Fibroblast of lung (primary cell): ENCODE measurements at regions not wholly inside any gene's neighbourhood (a gene's known extent, or its start where the extent isn't known, plus 50 kb on each side); places are given as distances from the start of the nearest gene placed in this dataset.

Experiments used
- DNase-seq, 2 donors: peaks; one replicate each; pipeline versions ENCODE4 v3.0.0 to v3.0.0-alpha.2; 2010; ENCODE audit warnings: low read depth in 2 of 2
- H2AFZ ChIP-seq: 2 replicates; pipeline ENCODE4 v1.5.1; 2012; ENCODE audit warnings: low read length, control low read depth, inconsistent platforms
- H3K27ac ChIP-seq: 2 replicates; pipeline ENCODE4 v1.5.1; 2011; ENCODE audit warnings: low read length, control low read depth; ENCODE audit not compliant: insufficient read depth
- H3K27me3 ChIP-seq: 2 replicates; pipeline ENCODE4 v1.5.1; 2011; ENCODE audit warnings: mild to moderate bottlenecking, low read length; ENCODE audit not compliant: control insufficient read depth, insufficient read depth
- H3K36me3 ChIP-seq: 2 replicates; pipeline ENCODE4 v1.5.1; 2011; ENCODE audit warnings: low read length; ENCODE audit not compliant: control insufficient read depth, insufficient read depth
- H3K4me1 ChIP-seq: 2 replicates; pipeline ENCODE4 v1.5.1; 2011; ENCODE audit warnings: low read length; ENCODE audit not compliant: control insufficient read depth, insufficient read depth; ENCODE audit errors: extremely low read depth
- H3K4me2 ChIP-seq: 2 replicates; pipeline ENCODE4 v1.5.1; 2011; ENCODE audit warnings: low read length, control low read depth; ENCODE audit not compliant: insufficient read depth; ENCODE audit errors: extremely low read depth
- H3K4me3 ChIP-seq, 4 experiments: fragments of 200-600 bp in 1 of 4; sonication (generic) in 1 of 4; replicated peaks in 1 of 4; 2 replicates each; pipeline ENCODE4 v1.5.1; 2011 to 2016; ENCODE audit warnings: low read length in 4 of 4, low read depth in 3 of 4, mild to moderate bottlenecking in 3 of 4, control low read depth in 2 of 4, inconsistent platforms in 1 of 4, mixed read lengths in 1 of 4; ENCODE audit not compliant: insufficient read depth in 1 of 4; ENCODE audit errors: control extremely low read depth in 1 of 4
- H3K79me2 ChIP-seq: 2 replicates; pipeline ENCODE4 v1.5.1; 2012; ENCODE audit warnings: mild to moderate bottlenecking, low read length, inconsistent platforms; ENCODE audit not compliant: control insufficient read depth, insufficient read depth
- H3K9ac ChIP-seq: 2 replicates; pipeline ENCODE4 v1.5.1; 2011; ENCODE audit warnings: mild to moderate bottlenecking, low read length, control low read depth; ENCODE audit not compliant: insufficient read depth
- H3K9me3 ChIP-seq: 2 replicates; pipeline ENCODE4 v1.5.1; 2012; ENCODE audit warnings: low read depth, low read length; ENCODE audit not compliant: control insufficient read depth, insufficient read depth
- H4K20me1 ChIP-seq: 2 replicates; pipeline ENCODE4 v1.5.1; 2011; ENCODE audit warnings: low read length; ENCODE audit not compliant: control insufficient read depth, insufficient read depth; ENCODE audit errors: extremely low read depth
- EZH2 ChIP-seq: IDR thresholded peaks from 2 replicates; pipeline ENCODE4 v1.5.1; 2012; ENCODE audit warnings: low read length, control low read depth, mild to moderate bottlenecking; ENCODE audit errors: missing control alignments
- TF ChIP-seq, protein P1 (sequence below), 2 donors: IDR thresholded peaks in 1 of 2; conservative IDR thresholded peaks in 1 of 2; 1 replicate in 1 of 2; 2 replicates in 1 of 2; pipeline ENCODE4 v1.5.1; 2011 to 2012; ENCODE audit warnings: low read length in 2 of 2, control low read depth in 1 of 2, inconsistent platforms in 1 of 2, low read depth in 1 of 2, mild to moderate bottlenecking in 1 of 2

DNA sequence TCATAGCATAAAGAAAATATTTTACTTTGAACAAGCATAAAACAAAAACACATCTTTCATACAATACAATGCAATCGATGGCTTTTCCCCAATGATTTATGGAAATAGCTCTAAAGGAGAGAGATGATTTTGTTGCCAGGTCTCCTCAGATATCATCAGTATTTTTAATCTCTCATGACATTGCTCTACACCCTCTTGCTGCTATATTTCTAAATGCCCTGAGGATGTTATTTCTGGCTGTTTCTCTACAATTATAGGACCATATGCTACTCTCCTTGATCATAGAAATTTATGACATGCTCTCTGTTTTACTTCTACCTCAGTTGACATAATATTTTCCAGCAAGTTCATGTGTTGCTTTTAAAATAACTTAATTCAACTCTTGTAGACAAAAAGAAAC, 654.9 kb upstream of the GBE1 start:
- Histone ChIP-seq H2AFZ (no peak overlapping the region), H3K36me3 (no peaks in the 10 kb centered on the region), H3K4me1 (no peaks in the 10 kb centered on the region), H3K9me3 (no peaks in the 10 kb centered on the region), H3K4me2 (no peak overlapping the region), H3K27me3 (no peaks in the 10 kb centered on the region), H3K79me2 (no peaks in the 10 kb centered on the region), H3K27ac (no peak overlapping the region), H3K4me3 (no peak overlapping the region), H4K20me1 (no peaks in the 10 kb centered on the region), H3K9ac (no peak overlapping the region)
- TF ChIP-seq, protein P1, sequence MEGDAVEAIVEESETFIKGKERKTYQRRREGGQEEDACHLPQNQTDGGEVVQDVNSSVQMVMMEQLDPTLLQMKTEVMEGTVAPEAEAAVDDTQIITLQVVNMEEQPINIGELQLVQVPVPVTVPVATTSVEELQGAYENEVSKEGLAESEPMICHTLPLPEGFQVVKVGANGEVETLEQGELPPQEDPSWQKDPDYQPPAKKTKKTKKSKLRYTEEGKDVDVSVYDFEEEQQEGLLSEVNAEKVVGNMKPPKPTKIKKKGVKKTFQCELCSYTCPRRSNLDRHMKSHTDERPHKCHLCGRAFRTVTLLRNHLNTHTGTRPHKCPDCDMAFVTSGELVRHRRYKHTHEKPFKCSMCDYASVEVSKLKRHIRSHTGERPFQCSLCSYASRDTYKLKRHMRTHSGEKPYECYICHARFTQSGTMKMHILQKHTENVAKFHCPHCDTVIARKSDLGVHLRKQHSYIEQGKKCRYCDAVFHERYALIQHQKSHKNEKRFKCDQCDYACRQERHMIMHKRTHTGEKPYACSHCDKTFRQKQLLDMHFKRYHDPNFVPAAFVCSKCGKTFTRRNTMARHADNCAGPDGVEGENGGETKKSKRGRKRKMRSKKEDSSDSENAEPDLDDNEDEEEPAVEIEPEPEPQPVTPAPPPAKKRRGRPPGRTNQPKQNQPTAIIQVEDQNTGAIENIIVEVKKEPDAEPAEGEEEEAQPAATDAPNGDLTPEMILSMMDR (conservative IDR thresholded peaks at IDR 0.05 in 1 of 2, IDR thresholded peaks at IDR 0.05 in 1 of 2; ENCODE audit: low read depth in 1 of 2, low read length in 2 of 2): no peak
- TF ChIP-seq EZH2: no peak
- no peak for DNase-seq

DNA sequence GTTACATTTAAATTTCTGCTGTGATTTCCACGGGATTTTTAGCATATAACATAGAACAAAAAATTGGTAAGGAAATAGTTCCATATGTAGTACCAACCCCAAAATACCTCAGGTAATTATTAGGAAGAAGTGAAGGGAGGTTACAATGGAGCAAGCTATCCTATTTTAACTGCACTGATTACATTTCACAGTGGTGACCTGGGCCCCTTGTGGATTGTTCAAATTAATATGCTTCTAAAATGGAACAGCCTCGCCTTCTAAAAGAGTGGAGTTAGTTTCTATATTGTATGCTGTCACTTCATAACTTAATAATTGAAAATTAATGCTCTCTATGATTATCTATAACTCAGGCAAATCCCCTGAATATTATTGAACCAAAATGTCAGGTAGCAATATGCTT, 651.7 kb upstream of the GBE1 start:
- H2AFZ ChIP-seq: no peak overlapping the region
- no peak for DNase-seq
- no peaks in the 10 kb centered on the region for H3K36me3 ChIP-seq
- no peaks in the 10 kb centered on the region for H3K4me1 ChIP-seq
- H3K4me2 ChIP-seq: no peak overlapping the region
- H3K4me3 ChIP-seq: no peak overlapping the region
- H3K27ac ChIP-seq: no peak overlapping the region
- H4K20me1 ChIP-seq: no peaks in the 10 kb centered on the region
- no peak overlapping the region for H3K9ac ChIP-seq
- no peaks in the 10 kb centered on the region for H3K27me3 ChIP-seq
- H3K79me2 ChIP-seq: no peaks in the 10 kb centered on the region
- no peak for TF ChIP-seq EZH2
- TF ChIP-seq, protein P1 (conservative IDR thresholded peaks at IDR 0.05 in 1 of 2, IDR thresholded peaks at IDR 0.05 in 1 of 2; ENCODE audit: low read depth in 1 of 2, low read length in 2 of 2): no peak
- no peaks in the 10 kb centered on the region for H3K9me3 ChIP-seq

DNA sequence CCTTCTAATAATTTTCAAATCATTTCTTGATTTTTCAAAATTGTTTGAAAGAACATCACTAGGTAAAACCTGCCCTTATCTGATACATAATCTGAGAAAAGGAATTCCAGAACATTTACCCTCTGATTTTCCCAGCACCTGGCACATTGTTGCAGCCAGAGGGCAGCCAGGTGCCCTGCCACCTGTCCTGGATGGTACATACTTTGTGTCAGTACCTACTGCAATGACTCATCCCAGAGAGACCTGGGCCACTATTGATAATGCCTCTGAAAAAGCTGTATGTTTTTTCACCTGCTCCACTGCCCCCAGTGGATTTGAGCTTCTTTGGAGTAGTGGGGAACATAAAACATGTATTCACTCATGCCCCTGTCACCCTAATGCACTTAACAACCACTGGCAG, 648.9 kb upstream of the GBE1 start:
- H3K27ac ChIP-seq: no peak overlapping the region
- H3K36me3 ChIP-seq: no peaks in the 10 kb centered on the region
- no peak for TF ChIP-seq EZH2
- TF ChIP-seq, protein P1 (conservative IDR thresholded peaks at IDR 0.05 in 1 of 2, IDR thresholded peaks at IDR 0.05 in 1 of 2; ENCODE audit: low read depth in 1 of 2, low read length in 2 of 2): no peak
- H3K4me3 ChIP-seq: no peak overlapping the region
- DNase-seq: no peak
- H3K79me2 ChIP-seq: no peaks in the 10 kb centered on the region
- no peaks in the 10 kb centered on the region for H3K9me3 ChIP-seq
- no peaks in the 10 kb centered on the region for H3K4me1 ChIP-seq
- H3K4me2 ChIP-seq: no peak overlapping the region
- no peaks in the 10 kb centered on the region for H4K20me1 ChIP-seq
- no peak overlapping the region for H2AFZ ChIP-seq
- H3K27me3 ChIP-seq: no peaks in the 10 kb centered on the region
- no peak overlapping the region for H3K9ac ChIP-seq
